ENCODE measurements at regions not wholly inside any gene's neighbourhood (a gene's known extent, or its start where the extent isn't known, plus 50 kb on each side); places are given as distances from the start of the nearest gene placed in this dataset.

GRCh38 chr2:77831898-77832297, 309.7 kb upstream of the LRRTM4 start:
- no peak for TF ChIP-seq POLR2A (IDR thresholded peaks at IDR 0.05)
- TF ChIP-seq, protein P1, sequence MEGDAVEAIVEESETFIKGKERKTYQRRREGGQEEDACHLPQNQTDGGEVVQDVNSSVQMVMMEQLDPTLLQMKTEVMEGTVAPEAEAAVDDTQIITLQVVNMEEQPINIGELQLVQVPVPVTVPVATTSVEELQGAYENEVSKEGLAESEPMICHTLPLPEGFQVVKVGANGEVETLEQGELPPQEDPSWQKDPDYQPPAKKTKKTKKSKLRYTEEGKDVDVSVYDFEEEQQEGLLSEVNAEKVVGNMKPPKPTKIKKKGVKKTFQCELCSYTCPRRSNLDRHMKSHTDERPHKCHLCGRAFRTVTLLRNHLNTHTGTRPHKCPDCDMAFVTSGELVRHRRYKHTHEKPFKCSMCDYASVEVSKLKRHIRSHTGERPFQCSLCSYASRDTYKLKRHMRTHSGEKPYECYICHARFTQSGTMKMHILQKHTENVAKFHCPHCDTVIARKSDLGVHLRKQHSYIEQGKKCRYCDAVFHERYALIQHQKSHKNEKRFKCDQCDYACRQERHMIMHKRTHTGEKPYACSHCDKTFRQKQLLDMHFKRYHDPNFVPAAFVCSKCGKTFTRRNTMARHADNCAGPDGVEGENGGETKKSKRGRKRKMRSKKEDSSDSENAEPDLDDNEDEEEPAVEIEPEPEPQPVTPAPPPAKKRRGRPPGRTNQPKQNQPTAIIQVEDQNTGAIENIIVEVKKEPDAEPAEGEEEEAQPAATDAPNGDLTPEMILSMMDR (IDR thresholded peaks at IDR 0.05 in 4 of 5, conservative IDR thresholded peaks at IDR 0.05 in 1 of 5), result no peak
- ATAC-seq, result no peak

DNA sequence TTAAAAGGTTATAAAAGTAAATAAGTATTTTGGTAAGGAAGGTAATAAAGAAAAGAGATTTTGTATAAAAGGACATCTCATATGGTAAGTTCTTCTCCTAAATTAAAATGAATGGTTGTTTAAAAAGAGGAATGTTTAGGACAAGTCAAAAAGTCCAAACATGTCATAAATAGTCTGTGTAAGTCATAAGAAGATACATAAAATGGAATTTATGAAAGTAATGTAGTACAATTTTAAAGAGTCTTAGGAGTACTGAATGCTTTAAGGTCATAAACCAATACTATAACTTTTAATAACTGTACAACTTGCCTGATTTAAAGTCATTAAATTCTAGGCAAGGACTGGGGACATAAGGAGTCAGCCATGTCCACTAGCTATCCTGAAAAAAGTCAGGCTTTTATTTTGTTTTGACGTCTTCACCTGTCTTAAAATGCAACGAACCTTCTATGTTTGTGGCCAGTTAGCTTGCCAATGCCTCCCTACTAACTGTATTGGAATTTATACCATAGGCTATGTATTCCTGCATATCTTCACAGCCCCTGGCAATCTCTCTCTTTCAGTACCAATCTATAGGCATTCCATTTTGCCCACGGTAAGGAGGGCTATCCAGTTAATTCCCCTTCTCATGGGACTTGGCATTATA, 312.3 kb upstream of the LRRTM4 start:
- DNase-seq, result no peak
- intact Hi-C loops (cut with DNase I; ENCODE audit: low total_unique reads) (no loop called here), in situ Hi-C loops (cut with MboI; ENCODE audit: low sequenced_read_pairs in 4 of 4) (no loop called here)
- Histone ChIP-seq H3K4me3 (no peak overlapping the region), H3K4me1 (no peaks in the 10 kb centered on the region), H3K36me3 (no peaks in the 10 kb centered on the region), H3K27me3 (no peaks in the 10 kb centered on the region), H3K27ac (no peak overlapping the region), H3K9me3 (no peaks in the 10 kb centered on the region)
- ATAC-seq, result no peak
- TF ChIP-seq, protein P1 (IDR thresholded peaks at IDR 0.05 in 4 of 5, conservative IDR thresholded peaks at IDR 0.05 in 1 of 5), result no peak
- no peak for TF ChIP-seq POLR2A (IDR thresholded peaks at IDR 0.05)

More at GRCh38 chr2:77831898-77832297, 309.7 kb upstream of the LRRTM4 start:
- no peaks in the 10 kb centered on the region for H3K27me3 ChIP-seq
- intact Hi-C loops (cut with DNase I; ENCODE audit: low total_unique reads), result no loop called here
- H3K27ac ChIP-seq, result no peak overlapping the region
- in situ Hi-C loops (cut with MboI; ENCODE audit: low sequenced_read_pairs in 4 of 4), result no loop called here
- no peaks in the 10 kb centered on the region for H3K9me3 ChIP-seq
- H3K36me3 ChIP-seq, result no peaks in the 10 kb centered on the region
- DNase-seq, result no peak
- no peaks in the 10 kb centered on the region for H3K4me1 ChIP-seq
- H3K4me3 ChIP-seq, result no peak overlapping the region

DNA sequence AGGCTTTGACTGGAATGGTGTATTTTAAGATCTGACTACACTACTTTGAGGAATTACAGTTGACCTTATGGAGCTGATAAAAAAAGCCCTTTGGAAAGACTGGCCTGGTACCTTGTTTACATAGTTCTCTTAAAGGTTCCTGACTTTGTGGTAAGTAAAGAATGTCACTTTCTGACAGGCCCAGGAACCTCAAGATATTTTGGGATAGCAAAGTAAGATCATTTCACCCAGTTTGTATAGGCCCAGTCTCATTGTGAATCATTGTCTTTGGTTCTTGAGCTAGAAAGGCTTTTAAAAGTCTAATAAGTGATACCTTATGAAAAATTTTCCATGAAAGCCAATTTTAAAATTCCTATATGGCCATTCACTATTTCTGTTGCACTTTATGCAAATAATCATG, 316.3 kb upstream of the LRRTM4 start:
- Histone ChIP-seq H3K4me3 (no peak overlapping the region), H3K27ac (no peak overlapping the region), H3K36me3 (no peaks in the 10 kb centered on the region), H3K4me1 (no peaks in the 10 kb centered on the region), H3K9me3 (no peaks in the 10 kb centered on the region), H3K27me3 (no peaks in the 10 kb centered on the region)
- DNase-seq (no peak), ATAC-seq (no peak)
- in situ Hi-C loops (cut with MboI; ENCODE audit: low sequenced_read_pairs in 4 of 4) (no loop called here), intact Hi-C loops (cut with DNase I; ENCODE audit: low total_unique reads) (no loop called here)
- TF ChIP-seq, protein P1 (IDR thresholded peaks at IDR 0.05 in 4 of 5, conservative IDR thresholded peaks at IDR 0.05 in 1 of 5), result no peak
- TF ChIP-seq POLR2A (IDR thresholded peaks at IDR 0.05), result no peak

- in situ Hi-C loops (cut with MboI; ENCODE audit: low sequenced_read_pairs in 4 of 4), result no loop called here
- DNase-seq (no peak), ATAC-seq (no peak)
- Histone ChIP-seq H3K27ac (no peak overlapping the region), H3K27me3 (no peaks in the 10 kb centered on the region), H3K36me3 (no peaks in the 10 kb centered on the region), H3K4me3 (no peak overlapping the region), H3K4me1 (no peaks in the 10 kb centered on the region), H3K9me3 (no peaks in the 10 kb centered on the region)
- intact Hi-C loops (cut with DNase I; ENCODE audit: low total_unique reads), result no loop called here
- no peak for TF ChIP-seq POLR2A (IDR thresholded peaks at IDR 0.05)
- TF ChIP-seq, protein P1 (IDR thresholded peaks at IDR 0.05 in 4 of 5, conservative IDR thresholded peaks at IDR 0.05 in 1 of 5), result no peak
These were observed 316.9 kb upstream of the LRRTM4 start for GRCh38 chr2:77839102-77839501.

- no peak for TF ChIP-seq POLR2A (IDR thresholded peaks at IDR 0.05)
- TF ChIP-seq, protein P1 (IDR thresholded peaks at IDR 0.05 in 4 of 5, conservative IDR thresholded peaks at IDR 0.05 in 1 of 5), result no peak
- H3K36me3 ChIP-seq, result no peaks in the 10 kb centered on the region
- H3K27ac ChIP-seq, result no peak overlapping the region
- no peak for DNase-seq
- in situ Hi-C loops (cut with MboI; ENCODE audit: low sequenced_read_pairs in 4 of 4) (no loop called here), intact Hi-C loops (cut with DNase I; ENCODE audit: low total_unique reads) (no loop called here)
- no peaks in the 10 kb centered on the region for H3K9me3 ChIP-seq
- no peak for ATAC-seq
- no peaks in the 10 kb centered on the region for H3K27me3 ChIP-seq
- H3K4me1 ChIP-seq, result no peaks in the 10 kb centered on the region
- H3K4me3 ChIP-seq, result no peak overlapping the region
These were observed 339.9 kb upstream of the LRRTM4 start for GRCh38 chr2:77862120-77862519.
